HL-60 (cell line): ENCODE measurements at regions not wholly inside any gene's neighbourhood (a gene's known extent, or its start where the extent isn't known, plus 50 kb on each side); places are given as distances from the start of the nearest gene placed in this dataset.

Experiments
- DNase-seq, 2 experiments: peaks; one replicate each; pipeline ENCODE4 v3.0.0-alpha.2; 2010 to 2020; ENCODE audit warnings: low read depth in 1 of 2, low spot score in 1 of 2
- H3K27ac ChIP-seq: fragments of 250-450 bp; sonication (Bioruptor Pico); replicated peaks from 2 replicates; pipeline ENCODE4 v1.5.1; 2020; ENCODE audit warnings: mild to moderate bottlenecking, moderate library complexity
- H3K27me3 ChIP-seq: fragments of 250-450 bp; sonication (Bioruptor Pico); 2 replicates; pipeline ENCODE4 v1.5.1; 2021; ENCODE audit warnings: mild to moderate bottlenecking, moderate library complexity; ENCODE audit not compliant: insufficient read depth, poor library complexity, severe bottlenecking
- H3K4me3 ChIP-seq: replicated peaks from 2 replicates; pipeline ENCODE4 v1.5.1; 2011; ENCODE audit warnings: mild to moderate bottlenecking, control low read depth, low read length; ENCODE audit not compliant: insufficient read depth
- CTCF ChIP-seq: IDR thresholded peaks from one replicate; pipeline ENCODE4 v1.5.1; 2011; ENCODE audit warnings: low read length, control low read depth, inconsistent platforms; ENCODE audit not compliant: insufficient read depth
- GABPA ChIP-seq: IDR thresholded peaks from 2 replicates; pipeline ENCODE4 v1.6.1; 2012; ENCODE audit warnings: low read depth
- POLR2AphosphoS5 ChIP-seq: IDR thresholded peaks from 2 replicates; pipeline ENCODE4 v1.6.1; 2012; ENCODE audit warnings: low read depth
- REST ChIP-seq: IDR thresholded peaks from 2 replicates; pipeline ENCODE4 v1.6.1; 2012; ENCODE audit warnings: low read depth; ENCODE audit not compliant: insufficient replicate concordance
- SPI1 ChIP-seq: IDR thresholded peaks from 2 replicates; pipeline ENCODE4 v1.6.1; 2012; ENCODE audit warnings: low read depth, mild to moderate bottlenecking, borderline replicate concordance

GRCh38 chr6:40719671-40720374 lies 132.7 kb upstream of the LRFN2 start:
- Histone ChIP-seq H3K27ac (no peak overlapping the region), H3K27me3 (no peaks in the 10 kb centered on the region), H3K4me3 (no peak overlapping the region)
- TF ChIP-seq POLR2AphosphoS5 (no peak), CTCF (no peak), REST (no peak), SPI1 (peak; percentile 86), GABPA (no peak)
- no peak for DNase-seq

GRCh38 chr6:40718401-40718800 lies 131.2 kb upstream of the LRFN2 start:
- Histone ChIP-seq H3K27me3 (no peaks in the 10 kb centered on the region), H3K27ac (no peak overlapping the region), H3K4me3 (no peak overlapping the region)
- TF ChIP-seq CTCF (no peak), SPI1 (no peak), REST (no peak), POLR2AphosphoS5 (no peak)
- DNase-seq: no peak

- no peak for TF ChIP-seq GABPA
- H3K27me3 ChIP-seq: no peaks in the 10 kb centered on the region
- no peak for DNase-seq
- no peak overlapping the region for H3K4me3 ChIP-seq
- no peak overlapping the region for H3K27ac ChIP-seq
These were observed 130.4 kb upstream of the LRFN2 start for GRCh38 chr6:40717411-40718057.

GRCh38 chr6:40715570-40716403 lies 128.6 kb upstream of the LRFN2 start:
- Histone ChIP-seq H3K4me3 (no peak overlapping the region), H3K27ac (no peak overlapping the region), H3K27me3 (no peaks in the 10 kb centered on the region)
- no peak for DNase-seq
- TF ChIP-seq POLR2AphosphoS5 (no peak), CTCF (no peak), REST (no peak), SPI1 (no peak), GABPA (no peak)
